H1 (cell line): ENCODE measurements at regions not wholly inside any gene's neighbourhood (a gene's known extent, or its start where the extent isn't known, plus 50 kb on each side); places are given as distances from the start of the nearest gene placed in this dataset.
"Not testable (repeated sequence)": the region's sequence is repeated elsewhere in the genome, so short reads cannot be mapped to it uniquely, and the experiment has no call there.

ENCODE experiments used
- CREB1 ChIP-seq: IDR thresholded peaks from 2 replicates; pipeline ENCODE4 v1.6.1; 2012; ENCODE audit warnings: inconsistent platforms
- CTCF ChIP-seq, 3 experiments: IDR thresholded peaks; 1 replicate in 2 of 3; 2 replicates in 1 of 3; pipeline versions ENCODE4 v1.5.1 to v1.6.1; 2011; ENCODE audit warnings: low read length in 3 of 3, mild to moderate bottlenecking in 3 of 3, inconsistent platforms in 2 of 3, low read depth in 1 of 3, moderate library complexity in 1 of 3; ENCODE audit not compliant: insufficient read depth in 1 of 3; ENCODE audit errors: control extremely low read depth in 1 of 3
- HDAC6 ChIP-seq: IDR thresholded peaks from one replicate; pipeline ENCODE4 v1.7.1; 2012; ENCODE audit warnings: low read depth, mild to moderate bottlenecking, inconsistent platforms, low read length, moderate library complexity
- POLR2A ChIP-seq, 2 experiments: IDR thresholded peaks; 1 replicate in 1 of 2; 2 replicates in 1 of 2; pipeline ENCODE4 v1.6.1; 2011; ENCODE audit warnings: low read depth in 2 of 2, low read length in 2 of 2, mild to moderate bottlenecking in 2 of 2; ENCODE audit errors: control extremely low read depth in 1 of 2
- SIX5 ChIP-seq: IDR thresholded peaks from 2 replicates; pipeline ENCODE4 v1.6.1; 2011; ENCODE audit warnings: mild to moderate bottlenecking, low read depth, low read length
- SP1 ChIP-seq: IDR thresholded peaks from 2 replicates; pipeline ENCODE4 v1.6.1; 2011; ENCODE audit warnings: low read depth, low read length
- TAF1 ChIP-seq: IDR thresholded peaks from 2 replicates; pipeline ENCODE4 v1.6.1; 2011; ENCODE audit warnings: mild to moderate bottlenecking, low read depth, low read length
- TEAD4 ChIP-seq: IDR thresholded peaks from 2 replicates; pipeline ENCODE4 v1.6.1; 2012; ENCODE audit warnings: low read depth, low read length, inconsistent platforms, mixed read lengths

- TF ChIP-seq TEAD4; CTCF (IDR thresholded peaks at IDR 0.05; ENCODE audit: control extremely low read depth in 1 of 3, insufficient read depth in 1 of 3, low read depth in 1 of 3, low read length in 3 of 3); TAF1; SIX5; HDAC6; CREB1; SP1; POLR2A (IDR thresholded peaks at IDR 0.05; ENCODE audit: control extremely low read depth in 1 of 2, low read depth in 2 of 2, low read length in 2 of 2): not testable (repeated sequence)
Observed at GRCh38 chr20:30669330-30670029, 588.0 kb upstream of the DEFB115 start.
